ENCODE measurements at regions not wholly inside any gene's neighbourhood (a gene's known extent, or its start where the extent isn't known, plus 50 kb on each side); places are given as distances from the start of the nearest gene placed in this dataset.

DNA sequence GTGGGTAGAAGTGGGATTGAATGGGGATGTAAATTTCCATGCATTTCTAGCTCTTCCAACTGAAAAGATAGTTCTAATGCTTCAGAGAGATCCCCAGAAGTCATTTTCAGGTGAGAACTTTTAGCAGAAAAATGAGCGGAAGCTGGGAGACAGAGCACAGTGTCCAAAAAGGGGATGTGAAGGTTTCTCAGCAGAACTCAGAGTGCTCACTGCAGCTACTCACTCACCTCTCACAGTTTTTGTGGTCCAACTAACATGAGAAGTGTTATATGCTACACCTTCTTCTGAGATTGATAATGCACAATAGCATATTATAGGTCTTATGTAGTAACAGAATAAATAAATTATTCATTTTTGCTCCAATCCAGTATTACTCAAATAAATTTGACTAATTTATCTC lies 519.2 kb upstream of the HS3ST5 start:
- H3K4me3 ChIP-seq (ENCODE audit: low read depth, low read length): no peak overlapping the region
- no peak for DNase-seq (ENCODE audit: low read depth)
- TF ChIP-seq, protein P1, sequence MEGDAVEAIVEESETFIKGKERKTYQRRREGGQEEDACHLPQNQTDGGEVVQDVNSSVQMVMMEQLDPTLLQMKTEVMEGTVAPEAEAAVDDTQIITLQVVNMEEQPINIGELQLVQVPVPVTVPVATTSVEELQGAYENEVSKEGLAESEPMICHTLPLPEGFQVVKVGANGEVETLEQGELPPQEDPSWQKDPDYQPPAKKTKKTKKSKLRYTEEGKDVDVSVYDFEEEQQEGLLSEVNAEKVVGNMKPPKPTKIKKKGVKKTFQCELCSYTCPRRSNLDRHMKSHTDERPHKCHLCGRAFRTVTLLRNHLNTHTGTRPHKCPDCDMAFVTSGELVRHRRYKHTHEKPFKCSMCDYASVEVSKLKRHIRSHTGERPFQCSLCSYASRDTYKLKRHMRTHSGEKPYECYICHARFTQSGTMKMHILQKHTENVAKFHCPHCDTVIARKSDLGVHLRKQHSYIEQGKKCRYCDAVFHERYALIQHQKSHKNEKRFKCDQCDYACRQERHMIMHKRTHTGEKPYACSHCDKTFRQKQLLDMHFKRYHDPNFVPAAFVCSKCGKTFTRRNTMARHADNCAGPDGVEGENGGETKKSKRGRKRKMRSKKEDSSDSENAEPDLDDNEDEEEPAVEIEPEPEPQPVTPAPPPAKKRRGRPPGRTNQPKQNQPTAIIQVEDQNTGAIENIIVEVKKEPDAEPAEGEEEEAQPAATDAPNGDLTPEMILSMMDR (IDR thresholded peaks at IDR 0.05; ENCODE audit: low read depth, low read length, missing control alignments): no peak

DNA sequence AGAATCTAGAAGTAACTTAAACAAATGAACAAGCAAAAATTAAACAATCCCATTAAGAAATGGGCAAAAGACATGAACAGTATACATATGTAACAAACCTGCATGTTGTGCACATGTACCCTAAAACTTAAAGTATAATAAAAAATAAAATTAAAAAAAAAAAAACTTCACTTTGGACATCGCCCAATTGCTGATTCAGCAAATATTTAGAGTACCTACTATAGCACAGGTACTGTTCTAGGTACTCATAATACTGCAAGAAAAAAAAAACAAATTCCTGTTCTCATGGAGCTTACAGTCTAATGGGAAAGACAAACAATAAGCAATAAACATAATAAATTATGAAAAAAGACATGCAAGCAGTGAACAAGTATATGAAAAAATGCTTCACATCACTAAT lies 501.5 kb upstream of the HS3ST5 start:
- no peak overlapping the region for H3K4me3 ChIP-seq (ENCODE audit: low read depth, low read length)

DNA sequence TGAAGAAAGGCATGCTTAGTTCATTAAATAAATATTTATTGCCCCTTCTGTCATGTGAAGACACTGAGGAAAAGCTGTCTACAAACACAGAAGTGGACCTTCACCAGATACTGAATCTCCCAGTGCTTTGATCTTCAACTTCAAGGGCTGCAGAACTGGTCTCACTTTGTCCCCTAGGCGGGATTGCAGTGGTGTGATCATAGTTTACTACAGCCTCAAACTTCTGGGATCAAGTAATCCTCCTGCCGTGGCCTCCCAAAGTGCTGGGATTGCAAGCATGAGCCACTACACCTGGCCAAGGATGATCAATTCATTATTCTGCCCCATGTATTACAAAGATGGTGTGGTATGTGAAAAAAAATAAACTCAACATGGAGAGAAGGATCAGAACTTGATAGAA lies 496.2 kb upstream of the HS3ST5 start:
- TF ChIP-seq, protein P1 (IDR thresholded peaks at IDR 0.05; ENCODE audit: low read depth, low read length, missing control alignments): no peak
- DNase-seq (ENCODE audit: low read depth): no peak
- no peak overlapping the region for H3K4me3 ChIP-seq (ENCODE audit: low read depth, low read length)

More for the DNA sequence above, 501.5 kb upstream of the HS3ST5 start:
- TF ChIP-seq, protein P1 (IDR thresholded peaks at IDR 0.05; ENCODE audit: low read depth, low read length, missing control alignments): no peak
- DNase-seq (ENCODE audit: low read depth): no peak

DNA sequence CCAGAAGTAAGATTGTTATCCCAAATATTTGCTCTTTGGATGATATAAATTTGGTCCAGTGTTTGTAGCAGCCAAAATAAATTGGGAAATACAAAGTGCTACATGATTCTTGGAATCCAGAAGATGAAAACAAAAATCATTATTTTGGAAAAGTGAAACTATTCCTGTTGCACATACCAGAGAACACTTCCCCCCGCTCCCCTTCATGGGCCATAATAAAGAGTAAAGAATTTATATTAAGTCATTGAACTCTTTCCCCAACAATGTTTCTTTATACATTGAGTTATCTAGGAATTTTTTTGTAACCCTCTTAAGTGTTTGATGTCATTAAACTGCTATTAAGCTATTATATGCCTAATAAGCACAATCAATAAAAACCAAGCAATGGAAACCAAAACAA lies 490.4 kb upstream of the HS3ST5 start:
- TF ChIP-seq, protein P1 (IDR thresholded peaks at IDR 0.05; ENCODE audit: low read depth, low read length, missing control alignments): no peak
- no peak for DNase-seq (ENCODE audit: low read depth)
- no peak overlapping the region for H3K4me3 ChIP-seq (ENCODE audit: low read depth, low read length)

DNA sequence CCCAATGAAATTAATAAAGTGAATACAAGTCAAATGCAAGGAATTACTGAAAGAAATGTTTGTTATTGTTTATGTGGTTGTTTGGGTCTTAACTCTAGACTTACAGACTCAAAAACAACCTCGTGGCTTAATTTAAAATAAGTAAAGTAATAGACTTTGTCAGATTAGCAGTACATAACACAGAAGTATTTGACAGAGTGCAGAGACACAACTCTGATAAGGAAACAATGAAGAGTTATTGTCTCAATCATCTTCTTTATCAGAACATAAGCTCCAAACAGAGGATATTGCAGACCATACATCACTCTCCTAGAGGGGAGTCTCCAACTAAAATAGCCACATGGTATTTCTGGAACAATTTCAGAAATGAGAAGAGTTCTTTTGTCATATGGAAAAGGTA lies 487.7 kb upstream of the HS3ST5 start:
- DNase-seq (ENCODE audit: low read depth): no peak
- TF ChIP-seq, protein P1 (IDR thresholded peaks at IDR 0.05; ENCODE audit: low read depth, low read length, missing control alignments): no peak
- no peak overlapping the region for H3K4me3 ChIP-seq (ENCODE audit: low read depth, low read length)

DNA sequence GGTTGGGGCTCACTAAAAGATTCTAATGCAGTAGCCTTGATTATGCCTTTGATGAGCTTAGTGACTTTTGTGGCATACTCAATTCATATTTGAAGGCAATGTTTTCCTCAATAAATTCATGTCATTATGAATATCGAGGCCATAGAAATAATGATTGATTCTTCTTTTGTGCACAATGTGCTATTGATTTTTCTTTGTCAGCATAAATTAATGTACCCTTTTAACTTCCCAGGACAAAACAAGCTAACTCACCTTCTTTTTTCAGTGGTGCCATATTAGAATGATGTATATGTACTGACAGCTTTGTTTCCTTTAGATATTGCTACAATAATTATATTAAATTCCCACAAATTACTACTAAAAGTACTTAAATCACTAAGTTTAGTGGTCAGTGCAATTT lies 484.3 kb upstream of the HS3ST5 start:
- TF ChIP-seq, protein P1 (IDR thresholded peaks at IDR 0.05; ENCODE audit: low read depth, low read length, missing control alignments): no peak
- no peak for DNase-seq (ENCODE audit: low read depth)
- no peak overlapping the region for H3K4me3 ChIP-seq (ENCODE audit: low read depth, low read length)

DNA sequence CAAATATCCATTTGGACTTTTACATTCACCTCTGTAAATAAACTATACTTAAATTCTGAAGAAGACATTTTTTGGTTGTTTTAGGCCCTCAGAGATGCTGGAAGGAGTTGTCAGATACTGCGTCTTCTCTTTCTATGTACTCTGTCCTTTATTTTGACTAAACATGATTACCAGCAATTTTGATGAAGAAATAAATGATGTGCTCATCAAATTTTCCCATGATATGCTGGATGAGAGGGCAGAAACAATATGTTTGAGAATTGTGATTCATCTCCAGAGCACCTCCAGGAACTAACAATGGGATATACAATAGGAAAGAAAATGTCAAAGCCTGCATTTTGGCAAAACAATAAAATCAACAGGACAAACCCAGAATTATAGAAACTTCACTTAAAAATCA lies 481.6 kb upstream of the HS3ST5 start:
- H3K4me3 ChIP-seq (ENCODE audit: low read depth, low read length): no peak overlapping the region
- DNase-seq (ENCODE audit: low read depth): no peak
- TF ChIP-seq, protein P1 (IDR thresholded peaks at IDR 0.05; ENCODE audit: low read depth, low read length, missing control alignments): no peak
